Ascending aorta (tissue), 2 donors: ENCODE measurements at regions not wholly inside any gene's neighbourhood (a gene's known extent, or its start where the extent isn't known, plus 50 kb on each side); places are given as distances from the start of the nearest gene placed in this dataset.

Experiments used
- DNase-seq, 2 donors: peaks; one replicate each; pipeline ENCODE4 v3.0.0-alpha.2; 2019; ENCODE audit warnings: low spot score in 2 of 2
- H3K27ac ChIP-seq, 2 donors: fragments of 200-600 bp; sonication (generic); one replicate each; pipeline ENCODE4 v1.5.1; 2016 to 2017; ENCODE audit warnings: mild to moderate bottlenecking in 1 of 2
- H3K27me3 ChIP-seq: fragments of 200-600 bp; sonication (generic); one replicate; pipeline ENCODE4 v1.5.1; 2017
- H3K36me3 ChIP-seq, 2 donors: fragments of 200-600 bp; sonication (generic); one replicate each; pipeline ENCODE4 v1.5.1; 2016
- H3K4me1 ChIP-seq, 2 donors: fragments of 200-600 bp; sonication (generic); one replicate each; pipeline ENCODE4 v1.5.1; 2016 to 2017; ENCODE audit warnings: mild to moderate bottlenecking in 1 of 2
- H3K4me3 ChIP-seq, 2 donors: fragments of 200-600 bp; sonication (generic); one replicate each; pipeline ENCODE4 v1.5.1; 2016 to 2017; ENCODE audit warnings: mild to moderate bottlenecking in 1 of 2
- H3K9me3 ChIP-seq, 2 donors: fragments of 200-600 bp; sonication (generic); one replicate each; pipeline ENCODE4 v1.5.1; 2016
- CTCF ChIP-seq, 3 experiments: fragments of 200-600 bp in 2 of 3; fragments of 450-650 bp in 1 of 3; sonication (generic) in 2 of 3; IDR thresholded peaks; one replicate each; pipeline ENCODE4 v1.5.1; 2016 to 2019; ENCODE audit warnings: antibody characterized with exemption in 3 of 3, mild to moderate bottlenecking in 1 of 3, moderate library complexity in 1 of 3
- intact Hi-C: fragments of 100-400 bp; cut with DNase I; formaldehyde crosslinking; loops from one replicate; pipeline ENCODE4 v1.15.1; 2023

- intact Hi-C loops = loop anchor here (10.0 kb wide), 1 partner anchor 467 kb away; no protein-coding TSS in a partner anchor
- Histone ChIP-seq H3K27ac (no peak overlapping the region), H3K27me3 (no peaks in the 10 kb centered on the region), H3K4me3 (no peak overlapping the region), H3K9me3 (no peaks in the 10 kb centered on the region), H3K36me3 (no peaks in the 10 kb centered on the region), H3K4me1 (peaks cover 0 to 16% of the 10 kb centered on the region in 2 donors)
- TF ChIP-seq CTCF (IDR thresholded peaks at IDR 0.05) = no peak
- no peak for DNase-seq
These were observed 138.3 kb upstream of the ETS2 start for GRCh38 chr21:38667291-38667870.

GRCh38 chr21:38668067-38668466 is 137.7 kb upstream of the ETS2 start:
- Histone ChIP-seq H3K9me3 (no peaks in the 10 kb centered on the region), H3K4me1 (peaks cover 0 to 12% of the 10 kb centered on the region in 2 donors), H3K27me3 (no peaks in the 10 kb centered on the region), H3K4me3 (no peak overlapping the region), H3K27ac (no peak overlapping the region), H3K36me3 (no peaks in the 10 kb centered on the region)
- DNase-seq = no peak
- TF ChIP-seq CTCF (IDR thresholded peaks at IDR 0.05) = no peak
- intact Hi-C loops = loop anchor here (10.0 kb wide), 1 partner anchor 467 kb away; no protein-coding TSS in a partner anchor

- no peak for DNase-seq
- H3K36me3 ChIP-seq = no peaks in the 10 kb centered on the region
- TF ChIP-seq CTCF (IDR thresholded peaks at IDR 0.05) = no peak
- no peak overlapping the region for H3K27ac ChIP-seq
- H3K9me3 ChIP-seq = no peaks in the 10 kb centered on the region
- H3K4me1 ChIP-seq = peaks cover 0 to 12% of the 10 kb centered on the region in 2 donors
- intact Hi-C loops = loop anchor here (10.0 kb wide), 1 partner anchor 466 kb away; no protein-coding TSS in a partner anchor
- H3K27me3 ChIP-seq = no peaks in the 10 kb centered on the region
- no peak overlapping the region for H3K4me3 ChIP-seq
These were observed 137.2 kb upstream of the ETS2 start for GRCh38 chr21:38668541-38668940.

- Histone ChIP-seq H3K9me3 (no peaks in the 10 kb centered on the region), H3K27me3 (no peaks in the 10 kb centered on the region), H3K4me1 (peaks cover 0 to 12% of the 10 kb centered on the region in 2 donors), H3K27ac (no peak overlapping the region), H3K36me3 (no peaks in the 10 kb centered on the region), H3K4me3 (no peak overlapping the region)
- DNase-seq = no peak
- intact Hi-C loops = loop anchor here (10.0 kb wide), 1 partner anchor 466 kb away; no protein-coding TSS in a partner anchor
- peak; percentile 27 to 54 (median 41) for TF ChIP-seq CTCF (IDR thresholded peaks at IDR 0.05)
These were observed 136.5 kb upstream of the ETS2 start for GRCh38 chr21:38669186-38669585.

GRCh38 chr21:38670861-38671260 is 134.9 kb upstream of the ETS2 start:
- DNase-seq = no peak
- no peaks in the 10 kb centered on the region for H3K9me3 ChIP-seq
- no peaks in the 10 kb centered on the region for H3K36me3 ChIP-seq
- H3K4me1 ChIP-seq = peaks cover 0 to 12% of the 10 kb centered on the region in 2 donors
- H3K4me3 ChIP-seq = no peak overlapping the region
- no peak for TF ChIP-seq CTCF (IDR thresholded peaks at IDR 0.05)
- intact Hi-C loops = loop anchor here (2.0 kb wide), 1 partner anchor 42 kb away; no protein-coding TSS in a partner anchor
- H3K27ac ChIP-seq = peak overlapping the region; percentile 78 to 83
- H3K27me3 ChIP-seq = no peaks in the 10 kb centered on the region
